NCI-H1092 treated with DMSO at 0.1 percent for 48 hours (cell line): ENCODE measurements at regions not wholly inside any gene's neighbourhood (a gene's known extent, or its start where the extent isn't known, plus 50 kb on each side); places are given as distances from the start of the nearest gene placed in this dataset.

ENCODE experiments used
- DNase-seq: peaks from one replicate; lab custom pipeline; 2025; lab: John Stamatoyannopoulos, UW

DNA sequence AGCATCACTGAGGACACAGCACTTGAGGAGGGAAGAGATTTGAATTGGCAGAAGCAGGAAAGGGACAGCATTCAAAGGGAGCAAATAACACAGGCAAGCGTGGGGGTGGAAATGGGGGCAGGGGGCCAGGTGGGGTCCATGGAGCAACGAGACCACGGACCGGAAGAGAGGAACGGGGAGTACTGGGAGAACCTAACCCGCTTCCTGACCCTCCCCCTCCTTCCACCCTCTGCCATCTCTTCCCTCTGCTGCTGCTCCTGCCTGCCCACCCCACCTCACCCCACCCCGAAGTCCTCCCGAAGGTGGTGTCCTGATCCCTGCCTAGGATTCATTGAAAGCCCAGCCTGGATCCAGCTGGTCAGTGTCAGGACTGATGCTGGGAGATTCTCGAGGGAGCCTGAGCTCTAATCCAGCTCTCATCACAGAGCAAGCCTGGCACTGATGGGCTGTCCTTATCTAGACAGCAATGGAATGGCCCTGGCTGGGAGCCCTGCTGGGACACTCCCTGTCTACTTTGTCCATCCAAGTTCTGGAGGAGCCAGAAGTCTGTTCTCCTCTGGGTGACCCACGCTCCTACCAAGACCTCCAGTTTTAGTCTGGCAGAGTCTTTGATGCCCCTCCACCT is 105.0 kb downstream of the TRIM29 start:
- no peak for DNase-seq

DNA sequence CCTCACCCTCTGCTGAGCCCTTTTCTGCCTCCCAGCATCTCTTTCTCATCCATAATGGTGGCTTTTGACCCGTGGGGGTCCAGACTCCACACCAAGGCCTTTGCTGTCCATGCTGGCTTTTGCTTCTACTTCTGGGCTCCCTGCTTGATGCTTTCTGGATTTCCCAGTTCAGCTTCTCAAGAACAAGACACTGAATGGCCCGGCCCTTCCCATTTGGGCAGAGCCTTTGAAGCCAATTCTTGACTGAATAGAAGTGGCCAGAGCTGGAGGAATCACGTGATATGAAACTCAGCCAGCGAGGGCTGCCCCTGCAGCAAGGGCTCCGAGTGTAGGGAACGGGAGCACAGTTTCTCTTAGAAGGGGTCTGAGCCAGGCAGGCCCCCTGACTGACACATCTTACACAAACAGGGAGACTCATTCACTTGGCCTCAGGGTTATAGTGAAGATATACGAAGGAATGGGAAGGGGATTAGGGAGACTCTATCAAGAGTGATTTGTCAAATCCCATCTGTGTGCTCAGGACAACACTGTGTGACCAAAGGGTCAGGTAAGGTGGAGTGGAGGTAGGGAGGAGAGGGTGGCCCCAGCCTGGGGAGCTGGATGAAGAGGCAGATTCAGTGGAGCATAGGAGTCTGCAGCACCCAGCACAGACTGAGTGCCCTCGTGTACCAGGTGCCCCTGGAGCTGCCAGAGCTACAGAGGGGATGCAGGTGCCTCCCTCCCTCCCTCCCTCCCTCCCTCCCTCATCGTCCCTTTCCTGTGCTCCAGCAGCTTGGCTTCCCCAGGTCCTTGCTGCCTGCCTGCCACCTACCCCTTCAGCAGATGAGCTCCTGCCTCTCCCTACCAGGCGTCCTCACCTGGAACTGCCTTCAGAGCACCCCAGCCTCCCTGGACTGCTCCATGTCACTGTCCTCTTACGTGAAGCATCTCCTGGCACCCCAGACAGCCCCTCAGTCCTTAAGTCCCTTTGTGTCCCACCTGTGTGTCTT is 106.0 kb downstream of the TRIM29 start:
- no peak for DNase-seq

DNA sequence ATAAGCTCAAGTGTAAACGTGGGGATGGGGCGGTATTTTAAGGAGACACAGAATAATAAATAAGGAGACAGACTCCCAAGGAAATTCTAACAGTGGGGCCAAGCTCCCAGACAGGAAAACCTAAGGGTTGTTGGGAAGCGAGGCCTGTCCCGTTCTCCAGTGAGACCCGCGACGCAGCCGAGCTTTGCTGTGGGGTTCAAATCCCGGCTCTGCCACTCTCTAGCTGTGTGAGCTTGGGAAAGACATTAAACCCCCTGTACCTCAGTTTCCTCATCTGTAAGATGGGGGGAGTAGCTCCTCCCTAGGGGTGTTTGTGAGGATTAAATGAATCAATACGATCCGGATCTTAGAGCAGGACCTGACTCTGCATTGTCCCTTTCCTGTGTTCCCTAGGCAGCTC is 106.8 kb downstream of the TRIM29 start:
- DNase-seq = no peak

DNA sequence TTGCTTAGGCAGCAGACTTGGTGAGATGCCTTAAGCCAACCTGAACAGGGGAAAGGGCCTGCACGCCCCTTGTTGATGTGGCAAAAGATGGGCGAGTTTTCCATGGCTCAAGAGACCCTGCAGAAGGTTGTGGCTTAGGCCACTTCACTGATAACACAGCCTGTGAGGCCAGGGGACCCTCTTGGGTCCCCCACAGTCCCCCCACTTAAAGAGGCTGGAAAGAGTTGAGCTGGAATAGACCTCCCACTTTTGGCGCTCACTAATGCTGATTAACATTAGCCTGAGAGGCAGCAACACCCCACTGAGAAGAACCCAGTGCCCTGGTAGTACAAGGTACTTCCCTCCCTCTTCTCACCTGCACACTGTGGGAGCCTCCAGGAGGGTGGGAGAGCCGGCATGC is 107.5 kb downstream of the TRIM29 start:
- no peak for DNase-seq

DNA sequence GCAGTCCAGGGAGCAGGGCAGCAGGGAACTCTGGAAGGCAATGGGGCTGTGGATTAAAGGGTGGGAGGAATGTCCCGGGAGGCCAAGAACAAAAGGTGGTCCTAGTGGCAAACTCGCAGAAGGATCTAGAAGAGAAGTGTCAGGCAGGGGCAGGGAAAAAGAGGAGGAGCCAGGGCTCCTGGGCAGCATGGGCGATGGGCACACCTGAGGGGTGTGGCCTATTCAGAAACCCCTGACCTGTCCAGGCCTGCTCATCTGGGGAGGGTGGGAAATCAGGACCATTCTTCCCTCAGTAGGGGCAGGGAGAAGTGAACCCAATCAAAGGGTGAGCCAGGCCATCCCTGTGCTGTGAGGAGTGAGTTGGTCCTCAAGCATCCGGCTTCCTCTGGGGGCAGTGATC is 108.6 kb downstream of the TRIM29 start:
- DNase-seq = no peak

DNA sequence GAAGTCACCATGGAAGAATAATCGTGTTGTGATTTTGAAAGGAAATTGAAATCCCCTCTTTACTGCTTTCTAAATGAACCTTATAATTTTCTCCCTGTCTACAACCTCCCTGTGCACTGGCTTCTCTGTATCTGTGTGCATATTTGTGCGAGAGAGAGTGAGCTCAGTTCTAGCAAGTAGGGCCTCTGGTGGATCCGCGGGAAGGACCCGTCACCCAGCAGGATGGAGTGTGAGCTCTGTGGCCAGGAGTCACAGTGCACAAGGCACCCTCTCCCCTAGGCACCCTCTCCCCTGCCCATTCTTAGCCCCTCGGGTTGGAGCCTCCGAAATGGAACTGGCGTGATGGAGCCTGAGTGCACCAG is 109.0 kb downstream of the TRIM29 start:
- DNase-seq = no peak

DNA sequence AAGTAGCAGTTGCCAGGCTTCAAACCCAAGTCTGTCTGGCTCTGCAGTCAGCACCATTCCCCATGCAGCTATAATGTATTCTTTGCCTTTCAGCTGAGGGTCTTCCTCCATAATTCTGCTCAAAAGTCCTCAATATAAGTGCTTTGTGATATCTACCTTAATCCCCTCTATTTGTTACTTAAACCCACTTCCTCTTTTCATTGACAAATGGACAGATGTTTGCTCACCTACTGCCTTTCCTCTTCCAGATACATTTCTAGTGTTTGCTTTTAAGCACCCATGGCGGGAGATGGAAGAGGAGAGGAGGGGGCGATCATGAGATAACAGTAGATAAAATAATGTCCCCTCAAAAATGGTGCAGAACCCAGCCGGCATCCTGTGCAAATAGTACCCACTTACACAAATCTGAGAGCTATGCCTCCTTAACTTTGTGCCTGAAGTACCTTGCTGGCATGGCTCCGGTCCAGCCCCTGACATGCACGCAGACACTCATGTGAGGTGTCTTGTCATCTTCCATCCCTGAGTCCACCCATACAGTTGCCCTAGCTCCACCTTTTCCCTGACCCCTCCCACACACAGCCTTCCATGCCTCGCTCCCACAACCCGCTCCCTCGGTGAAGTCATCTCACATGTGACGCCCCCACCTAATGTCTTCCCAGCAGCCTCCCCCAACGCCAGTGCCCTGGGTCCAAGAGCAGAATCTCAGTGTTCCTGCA is 109.6 kb downstream of the TRIM29 start:
- peak; percentile 95 for DNase-seq

DNA sequence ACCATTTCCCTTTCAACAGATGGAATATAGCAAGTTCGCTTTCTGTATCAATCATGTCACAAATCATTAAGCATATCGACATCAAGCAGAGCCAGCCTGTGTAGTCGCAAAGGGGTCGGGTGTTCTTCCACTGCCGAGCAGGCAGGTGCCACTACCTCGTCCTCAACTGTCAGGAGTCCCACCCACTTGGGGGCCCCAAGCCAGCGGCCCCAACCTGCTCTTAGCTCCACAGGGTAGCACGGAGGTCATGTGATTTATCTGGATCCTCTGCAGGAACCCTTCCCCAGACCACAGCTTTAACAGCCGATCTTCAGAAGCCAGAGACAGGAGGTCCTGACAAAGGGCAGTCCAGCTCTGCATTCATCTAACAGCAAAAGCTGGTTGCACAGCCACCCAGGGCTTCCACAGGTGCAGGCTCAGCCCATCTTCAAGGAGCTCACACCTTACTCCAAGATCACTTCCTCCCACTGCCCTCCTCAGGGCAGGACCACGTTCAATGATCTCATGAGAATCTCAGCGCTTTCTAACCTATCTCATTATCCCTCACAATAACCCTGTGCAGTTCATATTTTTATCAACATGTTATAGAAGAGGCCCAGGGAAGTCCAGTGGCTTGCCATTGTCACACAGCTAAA is 110.2 kb downstream of the TRIM29 start:
- DNase-seq = peak; percentile 18

DNA sequence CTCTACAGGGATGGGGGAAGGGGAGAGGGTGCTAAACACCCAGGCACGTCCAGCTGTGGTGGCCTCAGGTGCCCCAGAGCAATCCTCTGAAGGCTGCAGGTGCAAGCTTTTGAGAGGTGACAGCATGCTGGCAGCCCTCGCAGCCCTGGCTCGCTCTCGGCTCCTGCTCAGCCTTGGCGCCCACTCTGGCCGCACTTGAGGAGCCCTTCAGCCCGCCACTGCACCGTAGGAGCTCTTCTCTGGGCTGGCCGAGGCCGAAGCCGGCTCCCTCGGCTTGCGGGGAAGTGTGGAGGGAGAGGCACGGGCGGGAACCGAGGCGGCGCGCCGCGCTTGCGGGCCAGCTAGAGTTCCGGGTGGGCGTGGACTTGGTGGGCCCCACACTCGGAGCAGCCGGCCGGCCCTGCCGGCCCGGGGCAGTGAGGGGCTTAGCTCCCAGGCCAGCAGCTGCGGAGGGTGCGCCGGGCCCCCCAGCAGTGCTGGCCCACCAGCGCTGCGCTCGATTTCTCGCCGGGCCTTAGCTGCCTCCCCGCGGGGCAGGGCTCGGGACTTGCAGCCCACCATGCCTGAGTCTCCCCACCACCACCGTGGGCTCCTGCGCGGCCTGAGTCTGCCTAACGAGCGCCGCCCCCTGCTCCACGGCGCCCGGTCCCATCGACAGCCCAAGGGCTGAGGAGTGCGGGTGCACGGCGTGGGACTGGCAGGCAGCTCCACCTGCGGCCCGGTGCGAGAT is 112.1 kb downstream of the TRIM29 start:
- no peak for DNase-seq

DNA sequence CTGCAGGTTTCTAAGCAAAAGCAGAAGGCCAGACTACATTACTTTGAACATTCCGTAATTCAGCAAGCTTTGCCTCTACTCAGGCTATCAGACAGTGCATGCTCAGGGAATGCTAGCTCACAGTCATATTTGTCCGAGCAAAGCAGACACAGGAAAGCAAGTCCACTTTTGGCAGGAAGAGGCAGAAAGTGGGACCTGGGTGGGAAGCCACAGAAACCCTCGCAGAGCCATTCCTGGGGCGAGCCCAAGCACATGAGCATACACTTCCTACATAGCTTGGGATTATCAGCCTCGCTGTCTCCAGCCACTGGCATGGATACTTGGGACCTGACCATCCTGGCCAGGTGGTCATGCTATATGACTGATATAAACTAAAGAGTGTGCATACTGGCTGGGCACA is 113.3 kb downstream of the TRIM29 start:
- no peak for DNase-seq

DNA sequence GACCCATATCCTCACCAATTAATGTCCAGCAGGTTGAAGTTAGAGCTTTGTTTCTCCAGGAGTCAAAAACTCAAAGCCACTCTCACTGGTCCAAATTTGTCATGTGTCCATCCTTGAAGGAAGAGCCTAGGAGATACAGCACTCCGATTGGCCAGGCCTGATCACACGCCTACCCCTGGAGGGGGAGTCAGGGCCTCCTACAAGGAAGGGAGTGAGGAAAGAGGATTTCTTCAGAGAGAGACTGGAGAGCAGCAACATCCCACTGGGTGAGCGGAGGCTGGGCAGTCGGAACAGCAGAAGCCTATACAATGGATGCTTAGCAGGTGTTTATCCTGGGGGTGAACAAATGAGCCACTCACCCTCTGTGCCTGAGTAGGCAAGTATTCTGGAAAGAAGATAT is 113.9 kb downstream of the TRIM29 start:
- DNase-seq = no peak

DNA sequence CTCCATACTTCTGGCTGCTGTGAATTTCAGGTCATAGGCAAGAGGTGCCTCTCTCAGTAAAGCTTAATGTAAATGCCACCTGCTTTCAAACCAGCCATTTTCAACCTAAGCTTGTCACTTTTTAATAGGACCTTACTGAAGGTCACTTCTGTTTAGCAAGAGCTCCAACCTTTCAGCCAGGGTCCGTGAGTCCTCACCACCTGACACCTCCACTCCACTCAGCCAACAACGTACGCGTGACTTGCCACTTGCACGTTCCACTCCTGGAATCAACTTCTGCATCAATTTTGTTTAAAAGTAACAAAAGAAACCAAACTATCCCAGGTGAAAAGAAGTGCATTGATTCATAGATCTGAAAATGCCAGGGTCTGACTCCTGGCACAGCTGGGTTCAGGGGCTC is 114.4 kb downstream of the TRIM29 start:
- DNase-seq = no peak

DNA sequence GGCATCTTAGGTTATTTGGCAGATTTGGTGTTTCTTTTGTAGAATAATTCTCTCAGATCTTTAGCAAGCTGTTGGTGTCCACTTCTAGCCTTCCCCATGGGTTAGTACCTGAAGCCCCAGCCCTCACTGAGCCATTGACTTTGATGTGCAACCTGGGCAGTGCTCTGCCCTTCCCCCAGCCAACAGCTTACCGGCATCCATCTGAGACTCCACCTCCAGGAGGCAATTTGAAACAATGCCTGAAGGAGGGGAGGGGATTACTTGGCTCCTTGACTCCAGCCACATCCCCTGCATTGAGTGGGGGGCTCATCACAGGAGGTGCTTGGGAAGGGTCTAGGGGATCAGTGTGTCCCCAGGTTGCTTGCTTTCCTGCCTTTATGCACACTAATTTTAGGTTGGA is 114.8 kb downstream of the TRIM29 start:
- no peak for DNase-seq

DNA sequence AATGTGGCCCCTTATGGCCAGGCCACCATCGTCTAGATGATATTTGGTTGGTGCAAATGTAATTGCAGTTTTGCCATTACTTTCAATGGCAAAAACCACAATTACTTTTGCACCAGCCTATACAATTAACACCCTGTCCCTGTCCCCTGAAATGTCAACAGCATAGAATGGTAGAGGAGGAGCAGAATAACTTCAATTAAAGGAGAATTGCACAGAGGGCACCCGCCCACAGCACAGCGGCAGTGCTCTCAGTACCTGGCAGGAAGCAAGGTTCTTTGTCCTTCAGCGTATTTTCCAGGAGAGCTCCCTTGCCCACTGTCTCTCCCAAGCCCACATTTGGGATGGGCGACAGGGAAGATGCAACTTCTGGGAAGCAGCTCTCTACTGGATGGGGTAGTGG is 115.3 kb downstream of the TRIM29 start:
- no peak for DNase-seq

DNA sequence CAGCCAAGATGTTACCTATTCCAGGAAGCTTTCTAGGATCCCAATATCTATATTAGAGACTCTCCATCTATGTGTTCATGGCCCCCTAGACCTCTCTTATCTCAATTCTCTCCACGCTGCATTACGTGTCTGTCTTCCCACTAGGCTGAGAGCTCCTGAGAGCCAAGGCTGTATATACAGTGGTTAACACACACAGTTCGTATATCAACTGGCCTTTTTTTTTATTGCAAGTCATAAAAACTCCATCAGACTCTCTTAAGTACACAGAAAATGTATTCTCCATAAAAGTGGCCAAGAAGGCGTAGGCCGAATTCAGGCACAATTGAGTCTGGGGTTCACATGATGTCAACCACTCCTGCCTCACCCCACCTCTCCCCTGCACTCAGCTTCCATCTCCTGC is 115.9 kb downstream of the TRIM29 start:
- no peak for DNase-seq

DNA sequence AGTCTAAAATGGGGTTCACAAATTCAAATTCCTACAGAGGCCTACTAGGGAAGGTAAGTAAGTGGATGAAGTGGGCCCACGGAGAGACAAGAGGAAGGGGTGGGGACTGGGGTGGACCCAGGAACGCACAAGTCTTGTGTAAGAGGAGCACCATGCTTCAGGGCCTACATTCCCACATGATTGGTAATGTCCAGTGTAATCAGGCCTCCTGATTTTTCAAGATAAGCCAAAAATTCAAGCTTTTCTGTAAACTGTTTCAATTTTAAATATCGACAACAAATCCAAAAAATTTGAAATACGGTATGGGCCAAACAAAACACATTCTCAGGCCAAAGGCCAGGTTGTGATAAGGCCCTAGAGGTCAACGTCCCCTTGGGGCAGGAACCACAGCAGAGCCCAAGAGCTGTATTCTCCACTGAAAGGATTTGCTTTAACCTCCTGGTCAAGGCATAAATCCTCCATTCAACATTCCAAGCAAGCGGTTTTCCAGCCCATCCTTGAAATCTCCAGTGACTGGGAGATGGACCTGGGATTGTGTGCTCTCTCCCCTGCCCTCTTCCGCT is 116.4 kb downstream of the TRIM29 start:
- DNase-seq = no peak

DNA sequence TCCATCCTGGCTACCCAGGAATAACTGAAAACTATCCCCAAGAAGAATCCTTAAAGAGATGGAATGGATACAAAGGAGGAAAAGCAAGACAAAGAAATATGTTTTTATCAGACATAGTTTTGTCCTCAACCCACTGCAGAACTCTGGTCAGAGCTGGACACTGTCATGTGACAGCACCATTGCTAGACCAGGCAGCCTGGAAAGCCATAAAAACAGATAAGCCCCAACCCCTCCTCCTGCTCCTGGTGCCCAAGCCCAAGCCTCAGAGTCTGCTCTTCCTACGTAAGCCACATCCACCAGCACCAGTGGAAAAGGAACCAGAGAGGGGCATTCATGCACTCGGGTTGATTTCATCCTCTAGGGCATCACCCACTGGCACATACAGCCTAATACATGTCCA is 116.9 kb downstream of the TRIM29 start:
- DNase-seq = no peak

DNA sequence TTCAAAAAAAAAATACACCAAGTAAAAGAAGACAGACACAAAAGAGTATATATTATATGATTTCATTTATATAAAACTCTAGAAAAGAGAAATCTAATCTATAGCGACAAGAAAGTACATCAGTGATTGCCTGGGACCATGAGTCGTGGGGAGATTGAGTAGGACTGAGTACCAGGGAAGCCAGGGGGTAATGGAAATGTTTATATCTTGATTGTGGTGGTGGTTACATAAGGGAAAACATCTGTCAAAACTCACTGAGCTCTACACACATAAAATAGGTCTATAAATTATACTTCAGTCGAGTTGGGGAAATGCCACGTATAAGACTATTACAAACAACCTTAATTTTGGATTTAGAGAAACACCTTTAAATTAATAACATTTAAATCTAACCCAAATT is 117.4 kb downstream of the TRIM29 start:
- DNase-seq = no peak

DNA sequence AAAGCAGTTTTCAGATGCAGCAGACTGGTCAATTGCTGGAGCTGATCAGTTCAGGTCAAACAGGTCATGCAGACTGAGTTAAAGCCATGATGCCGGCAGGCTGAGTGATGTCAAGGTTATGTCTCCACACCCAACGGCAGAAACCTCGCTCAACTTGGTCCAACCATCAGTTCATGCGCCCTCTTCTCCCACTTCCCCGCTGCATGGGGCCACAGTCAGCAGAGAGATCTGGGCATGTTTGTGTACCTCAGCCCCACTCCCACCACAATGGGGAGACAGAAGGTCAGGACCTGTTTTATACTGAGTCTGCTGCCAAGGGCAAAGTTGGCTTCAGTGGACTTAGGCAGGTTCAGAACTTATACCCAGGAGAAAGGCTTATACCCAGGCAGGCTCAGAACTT is 118.7 kb downstream of the TRIM29 start:
- no peak for DNase-seq

DNA sequence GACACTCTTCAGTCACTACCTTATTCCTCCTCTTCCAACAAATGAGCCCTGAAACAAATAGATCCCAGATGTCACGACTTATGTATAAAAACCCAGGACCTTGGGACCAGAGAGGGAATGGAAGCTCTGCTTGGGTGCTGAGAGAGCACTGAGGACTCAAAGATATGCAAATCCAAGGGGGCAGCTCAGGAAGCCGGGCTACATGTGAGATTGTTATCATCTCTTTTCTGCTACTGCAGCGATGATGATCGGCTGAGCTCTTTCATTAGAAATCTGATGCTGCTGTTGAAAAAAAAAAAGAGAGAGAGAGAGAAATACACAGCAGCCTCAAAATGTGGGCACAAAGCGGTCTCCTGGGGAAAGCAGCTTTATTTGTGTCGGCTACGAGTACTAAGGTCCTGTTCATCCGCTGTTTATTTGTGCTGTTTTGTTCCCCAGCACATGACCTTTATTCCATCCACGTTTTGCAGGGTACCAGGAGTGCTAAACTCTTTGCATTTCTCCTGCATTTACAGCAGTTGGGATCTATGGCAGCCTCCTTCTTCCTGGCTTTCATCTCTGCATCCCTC is 120.2 kb downstream of the TRIM29 start:
- DNase-seq = peak; percentile 58
